Fibroblast of the conjunctiva (primary cell): ENCODE measurements at regions not wholly inside any gene's neighbourhood (a gene's known extent, or its start where the extent isn't known, plus 50 kb on each side); places are given as distances from the start of the nearest gene placed in this dataset.
A peak's percentile ranks its signal among the peaks of the same experiment; 100 is the strongest.
"Not testable (repeated sequence)": the region's sequence is repeated elsewhere in the genome, so short reads cannot be mapped to it uniquely, and the experiment has no call there.

ENCODE experiments used
- DNase-seq: peaks from one replicate; pipeline ENCODE4 v3.0.0-alpha.2; 2010; ENCODE audit warnings: low read depth

- DNase-seq: no peak
Observed at GRCh38 chr21:25487046-25487594, 120.2 kb downstream of the MRPL39 start.

- DNase-seq: no peak
Observed at GRCh38 chr21:25485914-25486313, 121.4 kb downstream of the MRPL39 start.

GRCh38 chr21:25467896-25468295 lies 139.4 kb downstream of the MRPL39 start:
- no peak for DNase-seq

- not testable (repeated sequence) for DNase-seq
Observed at GRCh38 chr21:25467071-25467470, 140.2 kb downstream of the MRPL39 start.

GRCh38 chr21:25466470-25466869 lies 140.8 kb downstream of the MRPL39 start:
- no peak for DNase-seq

GRCh38 chr21:25465263-25465662 lies 142.0 kb downstream of the MRPL39 start:
- DNase-seq: no peak

- peak; percentile 20 for DNase-seq
Observed at GRCh38 chr21:25464275-25464674, 143.0 kb downstream of the MRPL39 start.

GRCh38 chr21:25462517-25462971 lies 144.7 kb downstream of the MRPL39 start:
- no peak for DNase-seq

- no peak for DNase-seq
Observed at GRCh38 chr21:25461725-25462124, 145.6 kb downstream of the MRPL39 start.

GRCh38 chr21:25459993-25460392 lies 147.3 kb downstream of the MRPL39 start:
- no peak for DNase-seq

GRCh38 chr21:25459365-25459764 lies 147.9 kb downstream of the MRPL39 start:
- DNase-seq: no peak

GRCh38 chr21:25458484-25458883 lies 148.8 kb downstream of the MRPL39 start:
- DNase-seq: no peak

- DNase-seq: no peak
Observed at GRCh38 chr21:25457946-25458345, 149.3 kb downstream of the MRPL39 start.

- peak; percentile 43 for DNase-seq
Observed at GRCh38 chr21:25457411-25457810, 149.9 kb downstream of the MRPL39 start.

- no peak for DNase-seq
Observed at GRCh38 chr21:25456672-25457071, 150.6 kb downstream of the MRPL39 start.

GRCh38 chr21:25453524-25453923 lies 153.8 kb downstream of the MRPL39 start:
- no peak for DNase-seq

- no peak for DNase-seq
Observed at GRCh38 chr21:25449950-25450349, 157.3 kb downstream of the MRPL39 start.

- DNase-seq: no peak
Observed at GRCh38 chr21:25441835-25442234, 165.4 kb downstream of the MRPL39 start.

GRCh38 chr21:25437465-25437864 lies 169.8 kb downstream of the MRPL39 start:
- not testable (repeated sequence) for DNase-seq

GRCh38 chr21:25428537-25428936 lies 178.7 kb downstream of the MRPL39 start:
- DNase-seq: no peak

- no peak for DNase-seq
Observed at GRCh38 chr21:25427828-25428227, 179.5 kb downstream of the MRPL39 start.

GRCh38 chr21:25426580-25426979 lies 180.7 kb downstream of the MRPL39 start:
- DNase-seq: no peak

GRCh38 chr21:25425156-25425555 lies 182.1 kb downstream of the MRPL39 start:
- DNase-seq: no peak

GRCh38 chr21:25424634-25425033 lies 182.6 kb downstream of the MRPL39 start:
- no peak for DNase-seq

GRCh38 chr21:25424048-25424447 lies 183.2 kb downstream of the MRPL39 start:
- DNase-seq: no peak
